ENCODE measurements at regions not wholly inside any gene's neighbourhood (a gene's known extent, or its start where the extent isn't known, plus 50 kb on each side); places are given as distances from the start of the nearest gene placed in this dataset.

- no CpG with 5 or more reads among the region's 4 CpGs for WGBS (ENCODE audit: insufficient coverage, low lambda C conversion rate)
- no peak overlapping the region for H3K27ac ChIP-seq (ENCODE audit: low read length)
- DNase-seq, result no peak
- no peak overlapping the region for H3K4me3 ChIP-seq (ENCODE audit: low read length)
- no peaks in the 10 kb centered on the region for H3K36me3 ChIP-seq (ENCODE audit: control insufficient read depth, insufficient read depth, low read length)
- H3K4me1 ChIP-seq (ENCODE audit: control insufficient read depth, insufficient read depth, low read length), result no peaks in the 10 kb centered on the region
- peaks cover 6% of the 10 kb centered on the region for H3K9me3 ChIP-seq (ENCODE audit: control insufficient read depth, low read depth, low read length)
- H3K27me3 ChIP-seq (ENCODE audit: control insufficient read depth, insufficient read depth, low read length), result no peaks in the 10 kb centered on the region
Observed at GRCh38 chr12:65570451-65571130, 253.7 kb upstream of the HMGA2 start.

- H3K27me3 ChIP-seq (ENCODE audit: control insufficient read depth, insufficient read depth, low read length), result no peaks in the 10 kb centered on the region
- H3K27ac ChIP-seq (ENCODE audit: low read length), result no peak overlapping the region
- H3K36me3 ChIP-seq (ENCODE audit: control insufficient read depth, insufficient read depth, low read length), result no peaks in the 10 kb centered on the region
- H3K4me1 ChIP-seq (ENCODE audit: control insufficient read depth, insufficient read depth, low read length), result no peaks in the 10 kb centered on the region
- H3K4me3 ChIP-seq (ENCODE audit: low read length), result no peak overlapping the region
- DNase-seq, result no peak
- H3K9me3 ChIP-seq (ENCODE audit: control insufficient read depth, low read depth, low read length), result peaks cover 8% of the 10 kb centered on the region
Observed at GRCh38 chr12:65574867-65575266, 249.4 kb upstream of the HMGA2 start.

DNA sequence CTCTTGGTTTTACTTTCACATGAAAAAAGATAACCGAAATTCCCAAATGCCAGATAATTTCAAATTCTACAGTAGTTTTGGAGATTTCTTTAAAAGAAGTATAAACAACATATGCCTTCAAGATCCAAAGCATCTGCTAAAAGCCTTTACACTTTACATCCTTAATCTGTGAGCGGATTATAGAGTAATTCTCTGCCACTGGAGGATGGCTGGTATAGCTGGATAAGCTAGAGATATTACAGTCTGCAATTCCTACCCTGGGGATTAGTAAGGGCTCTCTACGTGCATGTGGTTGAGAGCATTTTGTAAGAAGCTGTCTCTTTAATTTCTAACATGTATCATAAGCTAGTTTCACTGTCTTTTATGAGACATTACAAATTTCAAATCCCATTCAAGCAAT lies 240.3 kb upstream of the HMGA2 start:
- no peak overlapping the region for H3K4me3 ChIP-seq (ENCODE audit: low read length)
- no peaks in the 10 kb centered on the region for H3K36me3 ChIP-seq (ENCODE audit: control insufficient read depth, insufficient read depth, low read length)
- no peaks in the 10 kb centered on the region for H3K27me3 ChIP-seq (ENCODE audit: control insufficient read depth, insufficient read depth, low read length)
- H3K4me1 ChIP-seq (ENCODE audit: control insufficient read depth, insufficient read depth, low read length), result no peaks in the 10 kb centered on the region
- no peak for DNase-seq
- 100% methylated on average over 1 of the region's 3 CpGs for WGBS (ENCODE audit: insufficient coverage, low lambda C conversion rate)
- H3K9me3 ChIP-seq (ENCODE audit: control insufficient read depth, low read depth, low read length), result no peaks in the 10 kb centered on the region
- no peak overlapping the region for H3K27ac ChIP-seq (ENCODE audit: low read length)

DNA sequence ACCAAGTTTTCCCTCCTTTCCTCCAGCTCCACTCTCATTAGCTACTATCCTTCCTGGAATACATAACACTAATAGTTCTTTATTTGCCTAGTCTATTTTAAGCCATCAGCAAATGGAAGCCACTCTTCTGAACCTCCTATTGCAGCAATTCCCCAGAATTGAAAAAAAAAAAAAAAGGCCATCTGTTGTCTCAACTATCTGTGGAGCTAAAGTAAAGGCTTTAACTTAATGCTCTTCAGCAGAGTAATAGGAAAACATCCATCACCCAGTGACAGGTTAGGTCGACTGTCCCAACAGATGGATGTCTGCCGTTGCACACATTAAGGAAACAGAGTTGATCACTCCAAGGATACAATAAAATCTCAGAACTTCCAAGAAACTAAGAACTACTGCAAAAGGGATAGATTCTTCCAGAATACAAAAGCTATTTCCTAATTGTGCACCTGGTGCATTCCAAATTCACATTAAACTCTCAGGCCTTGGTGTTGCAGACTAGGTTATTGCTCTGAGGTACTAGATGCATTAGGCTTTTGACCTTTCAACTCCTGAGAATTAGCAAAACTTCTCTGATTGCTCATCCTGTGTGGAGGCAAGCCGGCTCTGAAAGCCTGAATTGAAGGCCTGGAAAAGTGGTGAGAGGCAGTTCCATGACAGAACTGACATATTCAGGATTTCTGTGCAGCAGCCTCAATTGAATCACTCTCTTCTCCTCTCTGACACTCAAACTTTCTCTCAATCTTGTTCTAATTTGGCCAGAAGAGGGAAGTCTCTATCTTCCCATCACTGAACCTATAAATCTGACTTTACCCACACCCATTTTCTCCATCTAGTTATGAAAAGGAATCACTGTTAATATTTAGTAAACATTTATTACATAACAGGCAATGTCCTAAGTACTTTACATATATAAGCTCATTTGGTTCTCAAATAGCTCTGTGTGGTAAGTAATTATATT lies 238.4 kb upstream of the HMGA2 start:
- H3K4me3 ChIP-seq (ENCODE audit: low read length), result no peak overlapping the region
- no CpG with 5 or more reads among the region's 3 CpGs for WGBS (ENCODE audit: insufficient coverage, low lambda C conversion rate)
- H3K9me3 ChIP-seq (ENCODE audit: control insufficient read depth, low read depth, low read length), result no peaks in the 10 kb centered on the region
- H3K36me3 ChIP-seq (ENCODE audit: control insufficient read depth, insufficient read depth, low read length), result no peaks in the 10 kb centered on the region
- no peak for DNase-seq
- no peaks in the 10 kb centered on the region for H3K27me3 ChIP-seq (ENCODE audit: control insufficient read depth, insufficient read depth, low read length)
- no peak overlapping the region for H3K27ac ChIP-seq (ENCODE audit: low read length)
- no peaks in the 10 kb centered on the region for H3K4me1 ChIP-seq (ENCODE audit: control insufficient read depth, insufficient read depth, low read length)

DNA sequence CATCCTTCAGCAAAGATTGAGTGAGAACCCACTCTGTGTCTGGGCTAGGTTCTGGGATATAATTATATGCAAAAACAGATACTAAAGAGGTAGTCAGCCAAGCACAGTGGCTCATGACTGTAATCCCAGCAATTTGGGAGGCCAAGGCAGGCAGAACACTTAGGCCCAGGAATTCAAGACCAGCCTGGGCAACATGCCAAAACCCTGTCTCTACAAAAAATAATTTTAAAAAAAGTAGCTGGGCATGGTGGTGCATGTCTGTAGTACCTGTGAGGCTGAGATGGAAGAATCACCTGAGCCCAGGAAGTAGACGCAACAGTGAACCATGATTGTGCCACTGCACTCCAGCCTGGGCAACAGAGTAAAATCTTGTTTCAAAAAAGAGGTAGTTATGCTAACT lies 237.5 kb upstream of the HMGA2 start:
- Histone ChIP-seq H3K4me1 (ENCODE audit: control insufficient read depth, insufficient read depth, low read length) (no peaks in the 10 kb centered on the region), H3K36me3 (ENCODE audit: control insufficient read depth, insufficient read depth, low read length) (no peaks in the 10 kb centered on the region), H3K27ac (ENCODE audit: low read length) (no peak overlapping the region), H3K27me3 (ENCODE audit: control insufficient read depth, insufficient read depth, low read length) (no peaks in the 10 kb centered on the region), H3K9me3 (ENCODE audit: control insufficient read depth, low read depth, low read length) (no peaks in the 10 kb centered on the region), H3K4me3 (ENCODE audit: low read length) (no peak overlapping the region)
- DNase-seq, result no peak
- WGBS (ENCODE audit: insufficient coverage, low lambda C conversion rate), result 100% methylated on average over 1 of the region's 1 CpG

DNA sequence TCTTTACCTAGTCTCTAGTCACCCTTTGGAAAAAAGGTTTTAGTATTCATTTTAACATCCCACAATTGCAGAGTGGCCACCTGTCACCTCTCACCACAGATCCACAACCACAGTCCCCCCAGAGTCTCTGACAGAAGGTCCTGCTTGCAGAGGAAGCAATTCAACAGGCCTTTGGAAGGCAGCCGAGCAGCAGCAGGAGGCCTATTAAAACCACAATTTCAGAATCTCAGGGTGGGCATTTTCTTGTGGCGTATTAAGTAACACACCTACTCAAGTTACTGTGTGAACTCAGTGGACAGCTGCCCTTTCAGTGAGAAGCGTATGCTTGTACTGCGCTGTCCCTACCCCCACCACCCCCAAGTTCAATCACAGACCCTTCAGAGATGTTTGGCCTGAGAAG lies 234.0 kb upstream of the HMGA2 start:
- Histone ChIP-seq H3K4me3 (ENCODE audit: low read length) (no peak overlapping the region), H3K9me3 (ENCODE audit: control insufficient read depth, low read depth, low read length) (no peaks in the 10 kb centered on the region), H3K27ac (ENCODE audit: low read length) (no peak overlapping the region), H3K36me3 (ENCODE audit: control insufficient read depth, insufficient read depth, low read length) (no peaks in the 10 kb centered on the region), H3K27me3 (ENCODE audit: control insufficient read depth, insufficient read depth, low read length) (no peaks in the 10 kb centered on the region), H3K4me1 (ENCODE audit: control insufficient read depth, insufficient read depth, low read length) (no peaks in the 10 kb centered on the region)
- no CpG with 5 or more reads among the region's 4 CpGs for WGBS (ENCODE audit: insufficient coverage, low lambda C conversion rate)
- DNase-seq, result no peak

DNA sequence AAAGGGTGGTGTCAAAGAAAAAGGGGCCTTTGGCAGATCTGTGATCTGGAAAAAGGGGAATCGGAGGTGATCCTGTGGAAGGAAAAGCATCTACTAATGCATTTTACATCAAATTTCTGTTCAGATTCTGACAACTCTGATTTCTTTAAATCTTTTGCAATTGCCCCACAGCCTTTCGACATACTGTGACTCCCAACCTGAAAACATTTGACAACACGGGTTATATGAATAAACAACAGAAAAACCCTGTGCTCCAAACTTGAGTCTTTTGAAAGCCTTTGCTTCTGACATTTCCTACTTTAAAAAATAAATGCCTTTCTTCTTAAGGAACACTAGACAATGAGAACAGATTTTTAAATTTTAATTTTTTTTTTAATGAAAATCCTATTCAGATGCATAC lies 231.9 kb upstream of the HMGA2 start:
- Histone ChIP-seq H3K4me1 (ENCODE audit: control insufficient read depth, insufficient read depth, low read length) (no peaks in the 10 kb centered on the region), H3K4me3 (ENCODE audit: low read length) (no peak overlapping the region), H3K36me3 (ENCODE audit: control insufficient read depth, insufficient read depth, low read length) (no peaks in the 10 kb centered on the region), H3K9me3 (ENCODE audit: control insufficient read depth, low read depth, low read length) (no peaks in the 10 kb centered on the region), H3K27me3 (ENCODE audit: control insufficient read depth, insufficient read depth, low read length) (no peaks in the 10 kb centered on the region), H3K27ac (ENCODE audit: low read length) (no peak overlapping the region)
- no peak for DNase-seq
- no CpG with 5 or more reads among the region's 3 CpGs for WGBS (ENCODE audit: insufficient coverage, low lambda C conversion rate)

GRCh38 chr12:65593239-65593701 lies 231.0 kb upstream of the HMGA2 start:
- Histone ChIP-seq H3K36me3 (ENCODE audit: control insufficient read depth, insufficient read depth, low read length) (no peaks in the 10 kb centered on the region), H3K4me3 (ENCODE audit: low read length) (no peak overlapping the region), H3K27ac (ENCODE audit: low read length) (no peak overlapping the region), H3K4me1 (ENCODE audit: control insufficient read depth, insufficient read depth, low read length) (no peaks in the 10 kb centered on the region), H3K9me3 (ENCODE audit: control insufficient read depth, low read depth, low read length) (no peaks in the 10 kb centered on the region), H3K27me3 (ENCODE audit: control insufficient read depth, insufficient read depth, low read length) (no peaks in the 10 kb centered on the region)
- no peak for DNase-seq
- no CpG with 5 or more reads among the region's 2 CpGs for WGBS (ENCODE audit: insufficient coverage, low lambda C conversion rate)

- Histone ChIP-seq H3K9me3 (ENCODE audit: control insufficient read depth, low read depth, low read length) (no peaks in the 10 kb centered on the region), H3K27ac (ENCODE audit: low read length) (no peak overlapping the region), H3K27me3 (ENCODE audit: control insufficient read depth, insufficient read depth, low read length) (no peaks in the 10 kb centered on the region), H3K4me3 (ENCODE audit: low read length) (no peak overlapping the region), H3K36me3 (ENCODE audit: control insufficient read depth, insufficient read depth, low read length) (no peaks in the 10 kb centered on the region), H3K4me1 (ENCODE audit: control insufficient read depth, insufficient read depth, low read length) (no peaks in the 10 kb centered on the region)
- WGBS (ENCODE audit: insufficient coverage, low lambda C conversion rate), result 60% methylated on average over 2 of the region's 5 CpGs
- DNase-seq, result no peak
Observed at GRCh38 chr12:65594409-65594808, 229.9 kb upstream of the HMGA2 start.

GRCh38 chr12:65595016-65595560 lies 229.2 kb upstream of the HMGA2 start:
- no CpG with 5 or more reads among the region's 8 CpGs for WGBS (ENCODE audit: insufficient coverage, low lambda C conversion rate)
- H3K36me3 ChIP-seq (ENCODE audit: control insufficient read depth, insufficient read depth, low read length), result no peaks in the 10 kb centered on the region
- H3K4me1 ChIP-seq (ENCODE audit: control insufficient read depth, insufficient read depth, low read length), result no peaks in the 10 kb centered on the region
- H3K9me3 ChIP-seq (ENCODE audit: control insufficient read depth, low read depth, low read length), result no peaks in the 10 kb centered on the region
- DNase-seq, result no peak
- H3K27me3 ChIP-seq (ENCODE audit: control insufficient read depth, insufficient read depth, low read length), result no peaks in the 10 kb centered on the region
- H3K27ac ChIP-seq (ENCODE audit: low read length), result no peak overlapping the region
- H3K4me3 ChIP-seq (ENCODE audit: low read length), result no peak overlapping the region
